ENCODE measurements at regions not wholly inside any gene's neighbourhood (a gene's known extent, or its start where the extent isn't known, plus 50 kb on each side); places are given as distances from the start of the nearest gene placed in this dataset.

DNA sequence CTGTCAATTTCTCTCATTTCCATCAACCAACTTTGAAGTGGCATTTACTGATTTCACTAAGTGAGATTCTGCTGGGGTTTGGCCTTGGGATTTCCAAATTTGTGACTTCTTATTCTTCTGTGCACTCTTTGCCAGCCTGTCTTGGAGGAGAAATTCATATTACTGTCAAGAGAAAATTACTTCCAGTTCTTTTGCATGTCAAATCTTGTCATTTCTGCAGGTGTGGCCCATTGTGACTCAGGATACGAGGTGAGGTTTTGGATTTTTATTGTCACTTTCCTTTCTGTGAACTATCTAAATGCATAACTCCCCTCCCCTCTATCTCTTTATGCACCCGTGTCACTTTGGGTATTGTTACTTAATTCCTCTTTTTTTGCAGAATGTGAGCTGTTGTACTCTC is 102.6 kb upstream of the GUCY1A1 start:
- Histone ChIP-seq H3K4me3 (no peak overlapping the region), H3K4me2 (no peak overlapping the region), H3K27ac (no peak overlapping the region), H3K9me3 (no peaks in the 10 kb centered on the region), H3K4me1 (no peaks in the 10 kb centered on the region)
- no peak for DNase-seq (ENCODE audit: low read depth in 1 of 2, low spot score in 1 of 2)
- no peak for ATAC-seq
- FAIRE-seq: no peak
- ChIA-PET CTCF (no interaction called here), POLR2A (no interaction called here)
- TF ChIP-seq KDM1A (IDR thresholded peaks at IDR 0.05; ENCODE audit: low read depth) (no peak), MAZ (IDR thresholded peaks at IDR 0.05; ENCODE audit: borderline replicate concordance, low read depth, low read length) (no peak), RARB (CRISPR knock-in tag; IDR thresholded peaks at IDR 0.05) (no peak), POLR2A (IDR thresholded peaks at IDR 0.05; ENCODE audit: low read length) (no peak), ZSCAN20 (CRISPR knock-in tag; IDR thresholded peaks at IDR 0.05) (no peak), HOXB5 (CRISPR knock-in tag; IDR thresholded peaks at IDR 0.05) (no peak), ZC3H11A (IDR thresholded peaks at IDR 0.05) (no peak), RFX5 (IDR thresholded peaks at IDR 0.05) (no peak), EHF (CRISPR knock-in tag; IDR thresholded peaks at IDR 0.05) (no peak), KDM5A (IDR thresholded peaks at IDR 0.05) (no peak), EHMT2 (IDR thresholded peaks at IDR 0.05; ENCODE audit: low read depth) (no peak), ESRRA (IDR thresholded peaks at IDR 0.05; ENCODE audit: borderline replicate concordance, low read length) (no peak), TFCP2L1 (CRISPR knock-in tag; IDR thresholded peaks at IDR 0.05) (no peak), EP300 (IDR thresholded peaks at IDR 0.05) (no peak)
- TF ChIP-seq, protein P1, sequence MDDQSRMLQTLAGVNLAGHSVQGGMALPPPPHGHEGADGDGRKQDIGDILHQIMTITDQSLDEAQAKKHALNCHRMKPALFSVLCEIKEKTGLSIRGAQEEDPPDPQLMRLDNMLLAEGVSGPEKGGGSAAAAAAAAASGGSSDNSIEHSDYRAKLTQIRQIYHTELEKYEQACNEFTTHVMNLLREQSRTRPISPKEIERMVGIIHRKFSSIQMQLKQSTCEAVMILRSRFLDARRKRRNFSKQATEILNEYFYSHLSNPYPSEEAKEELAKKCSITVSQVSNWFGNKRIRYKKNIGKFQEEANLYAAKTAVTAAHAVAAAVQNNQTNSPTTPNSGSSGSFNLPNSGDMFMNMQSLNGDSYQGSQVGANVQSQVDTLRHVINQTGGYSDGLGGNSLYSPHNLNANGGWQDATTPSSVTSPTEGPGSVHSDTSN (IDR thresholded peaks at IDR 0.05): no peak
- TF ChIP-seq, protein P2, sequence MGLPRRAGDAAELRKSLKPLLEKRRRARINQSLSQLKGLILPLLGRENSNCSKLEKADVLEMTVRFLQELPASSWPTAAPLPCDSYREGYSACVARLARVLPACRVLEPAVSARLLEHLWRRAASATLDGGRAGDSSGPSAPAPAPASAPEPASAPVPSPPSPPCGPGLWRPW (IDR thresholded peaks at IDR 0.05): no peak
- TF ChIP-seq, protein P3, sequence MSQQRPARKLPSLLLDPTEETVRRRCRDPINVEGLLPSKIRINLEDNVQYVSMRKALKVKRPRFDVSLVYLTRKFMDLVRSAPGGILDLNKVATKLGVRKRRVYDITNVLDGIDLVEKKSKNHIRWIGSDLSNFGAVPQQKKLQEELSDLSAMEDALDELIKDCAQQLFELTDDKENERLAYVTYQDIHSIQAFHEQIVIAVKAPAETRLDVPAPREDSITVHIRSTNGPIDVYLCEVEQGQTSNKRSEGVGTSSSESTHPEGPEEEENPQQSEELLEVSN (IDR thresholded peaks at IDR 0.05; ENCODE audit: borderline replicate concordance, low read depth): no peak
- TF ChIP-seq, protein P4, sequence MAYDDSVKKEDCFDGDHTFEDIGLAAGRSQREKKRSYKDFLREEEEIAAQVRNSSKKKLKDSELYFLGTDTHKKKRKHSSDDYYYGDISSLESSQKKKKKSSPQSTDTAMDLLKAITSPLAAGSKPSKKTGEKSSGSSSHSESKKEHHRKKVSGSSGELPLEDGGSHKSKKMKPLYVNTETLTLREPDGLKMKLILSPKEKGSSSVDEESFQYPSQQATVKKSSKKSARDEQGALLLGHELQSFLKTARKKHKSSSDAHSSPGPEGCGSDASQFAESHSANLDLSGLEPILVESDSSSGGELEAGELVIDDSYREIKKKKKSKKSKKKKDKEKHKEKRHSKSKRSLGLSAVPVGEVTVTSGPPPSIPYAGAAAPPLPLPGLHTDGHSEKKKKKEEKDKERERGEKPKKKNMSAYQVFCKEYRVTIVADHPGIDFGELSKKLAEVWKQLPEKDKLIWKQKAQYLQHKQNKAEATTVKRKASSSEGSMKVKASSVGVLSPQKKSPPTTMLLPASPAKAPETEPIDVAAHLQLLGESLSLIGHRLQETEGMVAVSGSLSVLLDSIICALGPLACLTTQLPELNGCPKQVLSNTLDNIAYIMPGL (CRISPR knock-in tag; IDR thresholded peaks at IDR 0.05; ENCODE audit: borderline replicate concordance): no peak
- 0% methylated on average over 2 of the region's 2 CpGs for WGBS (ENCODE audit: missing lambda C conversion rate)

DNA sequence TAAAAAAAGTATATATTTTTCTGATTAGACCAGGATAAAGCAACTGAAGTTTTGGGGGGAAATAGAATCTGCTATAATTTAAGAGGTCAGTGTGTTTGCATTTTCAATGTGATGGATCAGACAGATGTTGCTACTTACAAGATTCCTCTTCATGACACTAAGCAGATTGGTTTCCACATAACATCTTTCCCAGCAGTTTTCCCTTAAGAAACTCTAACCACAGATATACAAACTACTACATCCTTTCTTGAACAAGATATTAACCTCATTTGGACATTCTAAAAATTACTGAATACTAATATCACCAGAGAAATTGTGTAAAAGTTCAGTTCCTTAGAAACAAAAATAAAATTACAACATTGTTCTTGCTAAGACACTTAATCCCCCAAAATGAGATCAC is 106.7 kb upstream of the GUCY1A1 start:
- ChIA-PET POLR2A (no interaction called here), CTCF (no interaction called here)
- Histone ChIP-seq H3K27ac (no peak overlapping the region), H3K9me3 (no peaks in the 10 kb centered on the region), H3K4me3 (no peak overlapping the region), H3K4me2 (no peak overlapping the region), H3K4me1 (no peaks in the 10 kb centered on the region)
- FAIRE-seq: no peak
- no peak for DNase-seq (ENCODE audit: low read depth in 1 of 2, low spot score in 1 of 2)
- TF ChIP-seq NPAS2 (CRISPR knock-in tag; IDR thresholded peaks at IDR 0.05; ENCODE audit: borderline replicate concordance) (no peak), RFX5 (IDR thresholded peaks at IDR 0.05) (no peak), CBX2 (IDR thresholded peaks at IDR 0.05; ENCODE audit: borderline replicate concordance, low read depth) (no peak), NR3C1 (IDR thresholded peaks at IDR 0.05) (no peak), SREBF2 (IDR thresholded peaks at IDR 0.05) (no peak), EHF (CRISPR knock-in tag; IDR thresholded peaks at IDR 0.05) (no peak), RARB (CRISPR knock-in tag; IDR thresholded peaks at IDR 0.05) (no peak), HEYL (CRISPR knock-in tag; IDR thresholded peaks at IDR 0.05) (no peak), CEBPB (IDR thresholded peaks at IDR 0.05) (no peak)
- TF ChIP-seq, protein P3 (IDR thresholded peaks at IDR 0.05; ENCODE audit: borderline replicate concordance, low read depth): no peak
- TF ChIP-seq, protein P4 (CRISPR knock-in tag; IDR thresholded peaks at IDR 0.05; ENCODE audit: borderline replicate concordance): no peak
- TF ChIP-seq, protein P2 (IDR thresholded peaks at IDR 0.05): no peak
- TF ChIP-seq, protein P5, sequence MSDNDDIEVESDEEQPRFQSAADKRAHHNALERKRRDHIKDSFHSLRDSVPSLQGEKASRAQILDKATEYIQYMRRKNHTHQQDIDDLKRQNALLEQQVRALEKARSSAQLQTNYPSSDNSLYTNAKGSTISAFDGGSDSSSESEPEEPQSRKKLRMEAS (IDR thresholded peaks at IDR 0.05): no peak
- no peak for ATAC-seq

Data from A549 (cell line).